Uterus (tissue), 2 donors: ENCODE measurements at regions not wholly inside any gene's neighbourhood (a gene's known extent, or its start where the extent isn't known, plus 50 kb on each side); places are given as distances from the start of the nearest gene placed in this dataset.

Experiments used
- POLR2A ChIP-seq, 2 donors: fragments of 450-650 bp; IDR thresholded peaks; one replicate each; pipeline ENCODE4 v1.6.1; 2016; ENCODE audit warnings: antibody characterized with exemption in 2 of 2, mild to moderate bottlenecking in 1 of 2, moderate library complexity in 1 of 2
- TF ChIP-seq, protein P1 (sequence below), 4 experiments: fragments of 200-600 bp in 2 of 4; fragments of 450-650 bp in 2 of 4; sonication (generic) in 2 of 4; IDR thresholded peaks; one replicate each; pipeline ENCODE4 v1.5.1; 2016 to 2019; ENCODE audit warnings: antibody characterized with exemption in 4 of 4, mild to moderate bottlenecking in 2 of 4, moderate library complexity in 1 of 4

GRCh38 chr14:45553981-45554380 lies 301.0 kb upstream of the MIS18BP1 start:
- TF ChIP-seq, protein P1, sequence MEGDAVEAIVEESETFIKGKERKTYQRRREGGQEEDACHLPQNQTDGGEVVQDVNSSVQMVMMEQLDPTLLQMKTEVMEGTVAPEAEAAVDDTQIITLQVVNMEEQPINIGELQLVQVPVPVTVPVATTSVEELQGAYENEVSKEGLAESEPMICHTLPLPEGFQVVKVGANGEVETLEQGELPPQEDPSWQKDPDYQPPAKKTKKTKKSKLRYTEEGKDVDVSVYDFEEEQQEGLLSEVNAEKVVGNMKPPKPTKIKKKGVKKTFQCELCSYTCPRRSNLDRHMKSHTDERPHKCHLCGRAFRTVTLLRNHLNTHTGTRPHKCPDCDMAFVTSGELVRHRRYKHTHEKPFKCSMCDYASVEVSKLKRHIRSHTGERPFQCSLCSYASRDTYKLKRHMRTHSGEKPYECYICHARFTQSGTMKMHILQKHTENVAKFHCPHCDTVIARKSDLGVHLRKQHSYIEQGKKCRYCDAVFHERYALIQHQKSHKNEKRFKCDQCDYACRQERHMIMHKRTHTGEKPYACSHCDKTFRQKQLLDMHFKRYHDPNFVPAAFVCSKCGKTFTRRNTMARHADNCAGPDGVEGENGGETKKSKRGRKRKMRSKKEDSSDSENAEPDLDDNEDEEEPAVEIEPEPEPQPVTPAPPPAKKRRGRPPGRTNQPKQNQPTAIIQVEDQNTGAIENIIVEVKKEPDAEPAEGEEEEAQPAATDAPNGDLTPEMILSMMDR (IDR thresholded peaks at IDR 0.05) = no peak
- no peak for TF ChIP-seq POLR2A (IDR thresholded peaks at IDR 0.05)
